Ishikawa (cell line): ENCODE measurements at regions not wholly inside any gene's neighbourhood (a gene's known extent, or its start where the extent isn't known, plus 50 kb on each side); places are given as distances from the start of the nearest gene placed in this dataset.

Experiments
- CEBPB ChIP-seq: IDR thresholded peaks from 2 replicates; pipeline ENCODE4 v1.6.1; 2012
- CREB1 ChIP-seq: IDR thresholded peaks from 2 replicates; pipeline ENCODE4 v1.6.1; 2012; ENCODE audit warnings: low read depth
- EGR1 ChIP-seq: IDR thresholded peaks from 2 replicates; pipeline ENCODE4 v1.6.1; 2012
- EP300 ChIP-seq: IDR thresholded peaks from 2 replicates; pipeline ENCODE4 v1.6.1; 2012; ENCODE audit warnings: borderline replicate concordance
- RAD21 ChIP-seq: IDR thresholded peaks from 2 replicates; pipeline ENCODE4 v1.6.1; 2012; ENCODE audit warnings: low read depth
- REST ChIP-seq: IDR thresholded peaks from 2 replicates; pipeline ENCODE4 v1.6.1; 2012; ENCODE audit warnings: low read depth, mild to moderate bottlenecking
- TAF1 ChIP-seq: IDR thresholded peaks from 2 replicates; pipeline ENCODE4 v1.6.1; 2012; ENCODE audit warnings: low read depth, mild to moderate bottlenecking
- TCF12 ChIP-seq: IDR thresholded peaks from 2 replicates; pipeline ENCODE4 v1.6.1; 2012; ENCODE audit warnings: low read depth
- TEAD4 ChIP-seq: IDR thresholded peaks from 2 replicates; pipeline ENCODE4 v1.6.1; 2012
- YY1 ChIP-seq: IDR thresholded peaks from 2 replicates; pipeline ENCODE4 v1.6.1; 2012; ENCODE audit warnings: low read depth
- ZBTB7A ChIP-seq: IDR thresholded peaks from 2 replicates; pipeline ENCODE4 v1.6.1; 2012; ENCODE audit warnings: low read depth
- TF ChIP-seq, protein P1 (sequence below): IDR thresholded peaks from 2 replicates; pipeline ENCODE4 v1.6.1; 2012

GRCh38 chr15:60208709-60209108, 189.1 kb downstream of the ANXA2 start:
- TF ChIP-seq EP300 (no peak), RAD21 (no peak), CEBPB (no peak), REST (no peak), CREB1 (no peak), ZBTB7A (no peak), TAF1 (no peak), YY1 (no peak), TEAD4 (no peak), TCF12 (no peak), EGR1 (no peak)
- TF ChIP-seq, protein P1, sequence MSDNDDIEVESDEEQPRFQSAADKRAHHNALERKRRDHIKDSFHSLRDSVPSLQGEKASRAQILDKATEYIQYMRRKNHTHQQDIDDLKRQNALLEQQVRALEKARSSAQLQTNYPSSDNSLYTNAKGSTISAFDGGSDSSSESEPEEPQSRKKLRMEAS: no peak
